Keratinocyte (primary cell): ENCODE measurements at regions not wholly inside any gene's neighbourhood (a gene's known extent, or its start where the extent isn't known, plus 50 kb on each side); places are given as distances from the start of the nearest gene placed in this dataset.

Source experiments
- CTCF ChIP-seq, 3 experiments: IDR thresholded peaks in 1 of 3; conservative IDR thresholded peaks in 1 of 3; optimal IDR thresholded peaks in 1 of 3; 2 replicates in 2 of 3; 3 replicates in 1 of 3; pipeline versions ENCODE3 to v1.5.1; 2011; ENCODE audit warnings: low read length in 3 of 3, mild to moderate bottlenecking in 3 of 3, moderate library complexity in 2 of 3, control low read depth in 1 of 3, inconsistent platforms in 1 of 3; ENCODE audit not compliant: insufficient read depth in 2 of 3; ENCODE audit errors: extremely low read depth in 1 of 3
- EZH2 ChIP-seq: IDR thresholded peaks from one replicate; pipeline ENCODE4 v1.6.1; 2012; ENCODE audit warnings: inconsistent platforms, mild to moderate bottlenecking, low read length, moderate library complexity

GRCh38 chr1:53391982-53392381, 64.1 kb upstream of the LRP8 start:
- TF ChIP-seq CTCF (optimal IDR thresholded peaks at IDR 0.05 in 1 of 3, IDR thresholded peaks at IDR 0.05 in 1 of 3, conservative IDR thresholded peaks at IDR 0.05 in 1 of 3; ENCODE audit: extremely low read depth in 1 of 3, insufficient read depth in 2 of 3, low read length in 3 of 3) (no peak), EZH2 (no peak)
